Medulla oblongata (tissue), 1 donor: ENCODE measurements at regions not wholly inside any gene's neighbourhood (a gene's known extent, or its start where the extent isn't known, plus 50 kb on each side); places are given as distances from the start of the nearest gene placed in this dataset.

Source experiments
- DNase-seq: peaks from one replicate; pipeline ENCODE4 v3.0.0-alpha.2; 2015; ENCODE audit errors: extremely low spot score

GRCh38 chr13:91072486-91072885 lies 275.0 kb upstream of the MIR17HG start:
- DNase-seq, result no peak

GRCh38 chr13:91074091-91074490 lies 273.4 kb upstream of the MIR17HG start:
- no peak for DNase-seq

GRCh38 chr13:91076830-91077229 lies 270.7 kb upstream of the MIR17HG start:
- no peak for DNase-seq

GRCh38 chr13:91078093-91078679 lies 269.3 kb upstream of the MIR17HG start:
- DNase-seq, result peak; percentile 14

- DNase-seq, result no peak
Measured at GRCh38 chr13:91079176-91079575, 268.3 kb upstream of the MIR17HG start.

GRCh38 chr13:91085127-91085526 lies 262.4 kb upstream of the MIR17HG start:
- no peak for DNase-seq

- no peak for DNase-seq
Measured at GRCh38 chr13:91086936-91087716, 260.4 kb upstream of the MIR17HG start.

- DNase-seq, result no peak
Measured at GRCh38 chr13:91097269-91097668, 250.2 kb upstream of the MIR17HG start.

- DNase-seq, result no peak
Measured at GRCh38 chr13:91099877-91100276, 247.6 kb upstream of the MIR17HG start.

GRCh38 chr13:91100944-91101343 lies 246.5 kb upstream of the MIR17HG start:
- DNase-seq, result no peak

GRCh38 chr13:91101381-91101780 lies 246.1 kb upstream of the MIR17HG start:
- DNase-seq, result no peak

- no peak for DNase-seq
Measured at GRCh38 chr13:91105270-91105669, 242.2 kb upstream of the MIR17HG start.

GRCh38 chr13:91106565-91106964 lies 240.9 kb upstream of the MIR17HG start:
- no peak for DNase-seq

GRCh38 chr13:91108315-91108714 lies 239.2 kb upstream of the MIR17HG start:
- DNase-seq, result no peak

GRCh38 chr13:91111476-91112200 lies 235.8 kb upstream of the MIR17HG start:
- DNase-seq, result no peak

- no peak for DNase-seq
Measured at GRCh38 chr13:91112201-91112923, 235.1 kb upstream of the MIR17HG start.

- no peak for DNase-seq
Measured at GRCh38 chr13:91112924-91113277, 234.6 kb upstream of the MIR17HG start.

- no peak for DNase-seq
Measured at GRCh38 chr13:91115776-91116175, 231.7 kb upstream of the MIR17HG start.

GRCh38 chr13:91117351-91117750 lies 230.1 kb upstream of the MIR17HG start:
- no peak for DNase-seq

GRCh38 chr13:91119643-91120042 lies 227.8 kb upstream of the MIR17HG start:
- DNase-seq, result no peak

- no peak for DNase-seq
Measured at GRCh38 chr13:91122766-91123165, 224.7 kb upstream of the MIR17HG start.

- DNase-seq, result no peak
Measured at GRCh38 chr13:91123456-91124127, 223.9 kb upstream of the MIR17HG start.
